GM12864 (cell line): ENCODE measurements at regions not wholly inside any gene's neighbourhood (a gene's known extent, or its start where the extent isn't known, plus 50 kb on each side); places are given as distances from the start of the nearest gene placed in this dataset.

Source experiments
- DNase-seq: peaks from one replicate; pipeline ENCODE4 v3.0.0-alpha.2; 2011; ENCODE audit warnings: low read depth
- H3K4me3 ChIP-seq: 2 replicates; pipeline ENCODE4 v1.5.1; 2011; ENCODE audit warnings: mild to moderate bottlenecking, low read depth, low read length, control low read depth
- CTCF ChIP-seq: IDR thresholded peaks from 2 replicates; pipeline ENCODE4 v1.5.1; 2011; ENCODE audit warnings: low read depth, mild to moderate bottlenecking, moderate library complexity, low read length, control low read depth, inconsistent platforms; ENCODE audit errors: missing control alignments

- no peak for DNase-seq
- TF ChIP-seq CTCF = no peak
- H3K4me3 ChIP-seq = no peak overlapping the region
Measured at GRCh38 chr2:129723277-129724020, 256.0 kb upstream of the RAB6C start.

GRCh38 chr2:129724021-129724757 lies 255.3 kb upstream of the RAB6C start:
- no peak for TF ChIP-seq CTCF
- no peak for DNase-seq
- H3K4me3 ChIP-seq = no peak overlapping the region

- H3K4me3 ChIP-seq = no peak overlapping the region
- TF ChIP-seq CTCF = no peak
- no peak for DNase-seq
Measured at GRCh38 chr2:129726216-129726615, 253.2 kb upstream of the RAB6C start.

GRCh38 chr2:129727286-129727685 lies 252.2 kb upstream of the RAB6C start:
- no peak for DNase-seq
- TF ChIP-seq CTCF = no peak
- H3K4me3 ChIP-seq = no peak overlapping the region

- no peak for TF ChIP-seq CTCF
Measured at GRCh38 chr2:129728035-129728972, 251.2 kb upstream of the RAB6C start.

GRCh38 chr2:129729011-129729410 lies 250.5 kb upstream of the RAB6C start:
- H3K4me3 ChIP-seq = no peak overlapping the region
- no peak for TF ChIP-seq CTCF
- DNase-seq = no peak

More at GRCh38 chr2:129728035-129728972, 251.2 kb upstream of the RAB6C start:
- H3K4me3 ChIP-seq = no peak overlapping the region
- no peak for DNase-seq
